HL-60 (cell line): ENCODE measurements at regions not wholly inside any gene's neighbourhood (a gene's known extent, or its start where the extent isn't known, plus 50 kb on each side); places are given as distances from the start of the nearest gene placed in this dataset.

ENCODE experiments used
- DNase-seq, 2 experiments: peaks; one replicate each; pipeline ENCODE4 v3.0.0-alpha.2; 2010 to 2020; ENCODE audit warnings: low read depth in 1 of 2, low spot score in 1 of 2
- H3K27ac ChIP-seq: fragments of 250-450 bp; sonication (Bioruptor Pico); replicated peaks from 2 replicates; pipeline ENCODE4 v1.5.1; 2020; ENCODE audit warnings: mild to moderate bottlenecking, moderate library complexity
- H3K27me3 ChIP-seq: fragments of 250-450 bp; sonication (Bioruptor Pico); 2 replicates; pipeline ENCODE4 v1.5.1; 2021; ENCODE audit warnings: mild to moderate bottlenecking, moderate library complexity; ENCODE audit not compliant: insufficient read depth, poor library complexity, severe bottlenecking
- H3K4me3 ChIP-seq: replicated peaks from 2 replicates; pipeline ENCODE4 v1.5.1; 2011; ENCODE audit warnings: mild to moderate bottlenecking, control low read depth, low read length; ENCODE audit not compliant: insufficient read depth
- GABPA ChIP-seq: IDR thresholded peaks from 2 replicates; pipeline ENCODE4 v1.6.1; 2012; ENCODE audit warnings: low read depth
- POLR2AphosphoS5 ChIP-seq: IDR thresholded peaks from 2 replicates; pipeline ENCODE4 v1.6.1; 2012; ENCODE audit warnings: low read depth
- SPI1 ChIP-seq: IDR thresholded peaks from 2 replicates; pipeline ENCODE4 v1.6.1; 2012; ENCODE audit warnings: low read depth, mild to moderate bottlenecking, borderline replicate concordance
- TF ChIP-seq, protein P1 (sequence below): IDR thresholded peaks from 2 replicates; pipeline ENCODE4 v1.6.1; 2012; ENCODE audit warnings: low read depth; ENCODE audit not compliant: insufficient replicate concordance
- TF ChIP-seq, protein P2 (sequence below): IDR thresholded peaks from one replicate; pipeline ENCODE4 v1.5.1; 2011; ENCODE audit warnings: low read length, control low read depth, inconsistent platforms; ENCODE audit not compliant: insufficient read depth

DNA sequence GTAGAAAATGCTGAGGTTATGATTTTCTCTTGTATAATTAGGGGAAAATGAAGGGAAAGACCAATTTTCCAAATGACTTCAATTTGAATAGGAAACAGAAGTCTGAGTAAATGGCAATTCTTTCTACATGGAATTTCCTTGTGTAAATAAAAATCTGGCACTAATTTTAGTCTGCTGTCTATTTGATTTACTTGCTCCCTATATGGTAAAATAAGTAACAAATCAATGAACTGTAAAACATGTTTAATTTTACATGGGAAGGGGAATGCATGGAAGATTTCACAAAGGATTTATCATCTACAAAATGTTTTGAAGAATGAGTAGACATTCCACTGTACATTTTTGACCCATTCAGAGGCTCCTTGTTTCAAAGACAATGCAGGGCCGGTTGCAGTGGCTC is 811.6 kb upstream of the GOT2 start:
- no peak for TF ChIP-seq SPI1
- TF ChIP-seq, protein P1, sequence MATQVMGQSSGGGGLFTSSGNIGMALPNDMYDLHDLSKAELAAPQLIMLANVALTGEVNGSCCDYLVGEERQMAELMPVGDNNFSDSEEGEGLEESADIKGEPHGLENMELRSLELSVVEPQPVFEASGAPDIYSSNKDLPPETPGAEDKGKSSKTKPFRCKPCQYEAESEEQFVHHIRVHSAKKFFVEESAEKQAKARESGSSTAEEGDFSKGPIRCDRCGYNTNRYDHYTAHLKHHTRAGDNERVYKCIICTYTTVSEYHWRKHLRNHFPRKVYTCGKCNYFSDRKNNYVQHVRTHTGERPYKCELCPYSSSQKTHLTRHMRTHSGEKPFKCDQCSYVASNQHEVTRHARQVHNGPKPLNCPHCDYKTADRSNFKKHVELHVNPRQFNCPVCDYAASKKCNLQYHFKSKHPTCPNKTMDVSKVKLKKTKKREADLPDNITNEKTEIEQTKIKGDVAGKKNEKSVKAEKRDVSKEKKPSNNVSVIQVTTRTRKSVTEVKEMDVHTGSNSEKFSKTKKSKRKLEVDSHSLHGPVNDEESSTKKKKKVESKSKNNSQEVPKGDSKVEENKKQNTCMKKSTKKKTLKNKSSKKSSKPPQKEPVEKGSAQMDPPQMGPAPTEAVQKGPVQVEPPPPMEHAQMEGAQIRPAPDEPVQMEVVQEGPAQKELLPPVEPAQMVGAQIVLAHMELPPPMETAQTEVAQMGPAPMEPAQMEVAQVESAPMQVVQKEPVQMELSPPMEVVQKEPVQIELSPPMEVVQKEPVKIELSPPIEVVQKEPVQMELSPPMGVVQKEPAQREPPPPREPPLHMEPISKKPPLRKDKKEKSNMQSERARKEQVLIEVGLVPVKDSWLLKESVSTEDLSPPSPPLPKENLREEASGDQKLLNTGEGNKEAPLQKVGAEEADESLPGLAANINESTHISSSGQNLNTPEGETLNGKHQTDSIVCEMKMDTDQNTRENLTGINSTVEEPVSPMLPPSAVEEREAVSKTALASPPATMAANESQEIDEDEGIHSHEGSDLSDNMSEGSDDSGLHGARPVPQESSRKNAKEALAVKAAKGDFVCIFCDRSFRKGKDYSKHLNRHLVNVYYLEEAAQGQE = no peak
- TF ChIP-seq POLR2AphosphoS5 = no peak
- TF ChIP-seq GABPA = no peak
- TF ChIP-seq, protein P2, sequence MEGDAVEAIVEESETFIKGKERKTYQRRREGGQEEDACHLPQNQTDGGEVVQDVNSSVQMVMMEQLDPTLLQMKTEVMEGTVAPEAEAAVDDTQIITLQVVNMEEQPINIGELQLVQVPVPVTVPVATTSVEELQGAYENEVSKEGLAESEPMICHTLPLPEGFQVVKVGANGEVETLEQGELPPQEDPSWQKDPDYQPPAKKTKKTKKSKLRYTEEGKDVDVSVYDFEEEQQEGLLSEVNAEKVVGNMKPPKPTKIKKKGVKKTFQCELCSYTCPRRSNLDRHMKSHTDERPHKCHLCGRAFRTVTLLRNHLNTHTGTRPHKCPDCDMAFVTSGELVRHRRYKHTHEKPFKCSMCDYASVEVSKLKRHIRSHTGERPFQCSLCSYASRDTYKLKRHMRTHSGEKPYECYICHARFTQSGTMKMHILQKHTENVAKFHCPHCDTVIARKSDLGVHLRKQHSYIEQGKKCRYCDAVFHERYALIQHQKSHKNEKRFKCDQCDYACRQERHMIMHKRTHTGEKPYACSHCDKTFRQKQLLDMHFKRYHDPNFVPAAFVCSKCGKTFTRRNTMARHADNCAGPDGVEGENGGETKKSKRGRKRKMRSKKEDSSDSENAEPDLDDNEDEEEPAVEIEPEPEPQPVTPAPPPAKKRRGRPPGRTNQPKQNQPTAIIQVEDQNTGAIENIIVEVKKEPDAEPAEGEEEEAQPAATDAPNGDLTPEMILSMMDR = no peak

DNA sequence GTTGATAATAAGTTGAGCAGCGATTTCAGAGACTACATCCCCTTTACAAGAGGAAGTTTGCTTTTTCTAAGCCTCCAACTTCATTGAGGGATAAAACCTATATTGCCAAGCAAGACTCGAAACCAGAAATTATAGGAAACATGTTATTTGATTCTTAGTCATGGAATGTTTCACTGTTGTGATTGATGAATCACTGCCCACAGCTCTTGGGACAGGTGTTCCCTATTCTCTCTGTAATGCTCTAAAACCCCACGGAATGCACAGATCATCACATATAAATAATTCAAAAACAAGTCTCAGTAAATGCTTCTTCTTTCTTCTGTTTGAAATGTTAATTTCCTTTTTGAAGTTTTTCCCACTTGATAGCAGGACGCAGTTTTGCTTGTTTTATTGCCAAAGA is 809.5 kb upstream of the GOT2 start:
- no peak overlapping the region for H3K4me3 ChIP-seq
- no peak overlapping the region for H3K27ac ChIP-seq
- no peaks in the 10 kb centered on the region for H3K27me3 ChIP-seq
- DNase-seq = no peak
- TF ChIP-seq, protein P1 = no peak
- no peak for TF ChIP-seq POLR2AphosphoS5
- TF ChIP-seq, protein P2 = no peak
- no peak for TF ChIP-seq SPI1
- TF ChIP-seq GABPA = no peak

More for the DNA sequence above, 811.6 kb upstream of the GOT2 start:
- Histone ChIP-seq H3K27me3 (no peaks in the 10 kb centered on the region), H3K27ac (no peak overlapping the region), H3K4me3 (no peak overlapping the region)
- no peak for DNase-seq

DNA sequence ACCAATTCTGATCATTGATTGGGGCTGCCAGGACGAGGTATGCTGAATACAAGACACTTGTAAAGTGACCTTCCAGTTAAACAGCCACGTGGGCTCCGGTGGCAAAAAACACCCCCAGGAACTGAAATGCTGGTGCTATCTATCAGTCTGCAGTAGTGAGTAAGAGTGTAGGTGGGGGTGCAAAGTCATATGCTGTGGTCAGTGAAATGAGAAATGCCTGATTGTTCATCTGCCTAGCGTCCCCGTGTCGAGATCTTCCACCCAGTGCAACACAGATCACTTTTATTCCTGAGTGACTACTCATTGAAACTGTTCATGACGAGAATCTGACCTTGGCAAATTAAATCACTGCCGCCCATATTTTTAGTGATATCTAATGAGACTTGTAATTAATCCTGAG is 806.5 kb upstream of the GOT2 start:
- no peak for DNase-seq
- H3K27ac ChIP-seq = no peak overlapping the region
- H3K4me3 ChIP-seq = no peak overlapping the region
- no peaks in the 10 kb centered on the region for H3K27me3 ChIP-seq
- TF ChIP-seq POLR2AphosphoS5 (no peak), SPI1 (no peak), GABPA (no peak)
- TF ChIP-seq, protein P1 = no peak
- TF ChIP-seq, protein P2 = no peak
